Lung microvascular endothelial cell (primary cell): ENCODE measurements at regions not wholly inside any gene's neighbourhood (a gene's known extent, or its start where the extent isn't known, plus 50 kb on each side); places are given as distances from the start of the nearest gene placed in this dataset.
A peak's percentile ranks its signal among the peaks of the same experiment; 100 is the strongest.
"Not testable (repeated sequence)": the region's sequence is repeated elsewhere in the genome, so short reads cannot be mapped to it uniquely, and the experiment has no call there.

Experiments
- DNase-seq, 2 donors: peaks; one replicate each; pipeline versions ENCODE4 v3.0.0 to v3.0.0-alpha.2; 2010; ENCODE audit warnings: low read depth in 2 of 2

DNA sequence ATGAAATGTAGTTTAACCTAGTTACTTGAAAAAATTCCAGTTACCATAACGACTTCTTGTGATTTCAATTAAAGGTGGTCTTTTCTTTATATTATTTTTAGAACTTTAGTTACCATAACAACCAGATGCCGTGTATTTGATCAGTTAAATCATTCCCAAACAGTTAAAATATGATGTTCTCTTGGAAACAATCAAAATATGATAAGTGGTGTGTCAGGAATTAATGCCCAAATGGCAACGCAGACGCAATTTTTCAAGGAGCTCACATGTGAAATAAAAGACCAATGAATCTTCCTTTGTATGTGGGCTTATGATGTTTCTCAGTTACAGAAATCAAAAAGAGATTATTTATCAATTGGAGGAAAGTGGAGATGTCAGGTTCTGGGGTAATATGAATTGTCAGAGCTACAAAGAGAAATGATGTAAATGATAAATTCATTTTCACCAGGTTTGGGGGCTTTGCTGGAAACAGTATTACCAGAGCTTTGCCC lies 189.1 kb upstream of the PARD3B start:
- DNase-seq = no peak

- DNase-seq = no peak
These were observed 188.0 kb upstream of the PARD3B start for GRCh38 chr2:204357286-204357685.

DNA sequence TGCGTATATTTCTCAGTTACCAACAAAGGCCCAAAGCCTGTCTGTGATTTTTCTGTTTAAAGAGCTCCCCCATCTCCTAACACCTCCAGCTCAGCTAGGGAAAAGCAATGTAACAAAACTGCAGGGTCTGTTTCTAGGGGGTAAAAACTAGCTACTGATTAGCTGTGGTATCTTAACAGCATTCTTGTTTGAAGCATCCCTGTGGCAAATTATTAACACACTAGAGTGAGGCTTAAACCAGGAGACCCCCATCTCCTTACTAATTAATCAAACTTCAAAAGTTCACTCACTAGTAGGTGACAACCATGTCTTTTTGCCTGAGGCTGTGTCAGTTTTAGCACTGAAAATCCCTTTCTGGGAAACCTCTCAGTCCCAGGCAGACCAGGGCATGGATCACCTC lies 186.2 kb upstream of the PARD3B start:
- DNase-seq = no peak

DNA sequence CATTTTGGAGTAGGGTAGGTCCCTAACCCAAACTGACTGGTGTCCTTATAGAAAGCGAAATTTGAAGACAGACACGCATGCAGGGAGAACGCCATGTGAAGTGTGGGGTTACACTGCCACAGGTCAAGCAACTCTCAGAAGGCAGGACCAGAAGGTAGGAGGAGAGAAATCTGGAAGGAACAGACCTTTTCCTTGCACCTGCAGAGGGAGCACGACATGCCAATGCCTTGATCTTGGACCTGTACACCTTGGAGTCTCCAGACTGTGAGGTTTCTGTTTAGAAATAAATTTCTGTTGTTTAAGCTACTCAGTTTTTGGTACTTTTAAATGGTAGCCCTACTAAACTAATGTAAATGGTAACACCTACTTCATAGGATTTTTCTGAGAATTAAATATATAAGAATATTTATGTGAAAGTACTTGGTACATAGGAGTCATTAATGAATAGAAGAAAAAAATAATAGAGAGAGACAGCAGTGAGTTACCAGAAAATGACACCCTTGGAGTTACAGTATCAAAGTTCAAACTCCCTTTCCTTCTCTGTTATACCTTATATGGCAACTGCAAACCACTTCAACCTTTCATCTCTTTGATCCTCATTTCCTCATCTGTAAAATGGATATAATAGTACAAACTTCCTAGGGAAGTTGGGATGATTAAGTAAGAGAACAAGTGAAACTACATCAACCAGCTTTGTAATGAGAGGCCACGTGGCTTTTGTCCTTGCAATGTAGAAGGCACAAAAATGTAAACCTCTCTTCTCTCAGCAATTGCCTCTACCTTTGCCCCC lies 184.9 kb upstream of the PARD3B start:
- DNase-seq = no peak

- DNase-seq = no peak
These were observed 183.5 kb upstream of the PARD3B start for GRCh38 chr2:204361738-204362137.

- DNase-seq = no peak
These were observed 182.7 kb upstream of the PARD3B start for GRCh38 chr2:204362581-204362980.

DNA sequence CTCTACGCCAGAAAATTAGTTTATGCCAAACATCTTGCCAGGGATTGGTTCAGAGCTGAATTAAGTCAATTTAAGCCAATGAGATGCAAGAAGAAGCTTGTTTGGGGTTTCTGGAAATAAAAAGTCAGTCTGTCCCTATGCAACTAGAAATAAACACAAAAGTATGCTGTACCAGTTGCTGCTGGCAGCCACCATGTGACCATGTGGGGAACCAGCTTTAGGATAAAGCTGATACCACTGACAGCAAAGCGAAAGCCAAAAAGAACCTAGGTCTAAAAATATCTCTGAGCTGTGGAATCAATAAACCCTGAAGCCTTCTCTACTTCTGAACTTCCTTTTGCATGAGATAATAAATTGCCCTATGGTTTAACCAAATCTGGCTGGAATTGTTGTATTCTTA lies 181.8 kb upstream of the PARD3B start:
- DNase-seq = no peak

DNA sequence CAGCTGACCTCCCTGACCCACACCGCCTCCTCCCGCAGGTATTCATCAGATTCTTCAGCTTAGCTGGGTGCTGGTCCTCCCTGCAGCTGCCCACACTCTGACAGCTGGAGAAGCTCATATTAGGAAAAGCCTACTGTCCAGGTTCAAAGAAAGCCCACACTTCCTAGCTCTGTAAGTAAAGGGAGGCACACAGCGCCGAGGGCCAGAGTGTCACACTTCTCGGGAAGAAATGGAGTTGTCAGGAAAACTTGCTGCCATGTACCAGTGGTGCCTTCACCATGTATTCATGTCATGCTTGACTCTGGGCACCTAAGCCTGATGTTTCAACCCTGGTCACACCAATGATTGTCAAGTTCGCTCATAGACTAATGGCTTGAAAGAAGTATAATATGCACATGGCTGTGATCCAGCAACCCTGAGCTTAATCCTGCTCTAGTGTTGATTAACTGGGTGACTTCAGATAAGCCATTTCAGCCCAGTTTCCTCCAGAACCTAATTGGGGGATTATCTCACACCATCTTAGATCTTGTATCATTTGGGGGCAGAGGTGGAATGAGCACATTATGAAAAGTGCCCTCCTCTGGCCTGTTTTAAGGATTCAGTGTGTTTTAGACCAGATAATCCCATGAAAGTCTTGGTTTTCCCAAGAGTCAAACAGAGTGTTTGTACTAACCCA lies 180.3 kb upstream of the PARD3B start:
- no peak for DNase-seq

GRCh38 chr2:204365811-204366210 lies 179.5 kb upstream of the PARD3B start:
- peak in 1 of 2 donors; percentile 20 for DNase-seq

GRCh38 chr2:204367466-204367865 lies 177.8 kb upstream of the PARD3B start:
- DNase-seq = no peak

GRCh38 chr2:204370172-204370718 lies 175.0 kb upstream of the PARD3B start:
- DNase-seq = no peak

DNA sequence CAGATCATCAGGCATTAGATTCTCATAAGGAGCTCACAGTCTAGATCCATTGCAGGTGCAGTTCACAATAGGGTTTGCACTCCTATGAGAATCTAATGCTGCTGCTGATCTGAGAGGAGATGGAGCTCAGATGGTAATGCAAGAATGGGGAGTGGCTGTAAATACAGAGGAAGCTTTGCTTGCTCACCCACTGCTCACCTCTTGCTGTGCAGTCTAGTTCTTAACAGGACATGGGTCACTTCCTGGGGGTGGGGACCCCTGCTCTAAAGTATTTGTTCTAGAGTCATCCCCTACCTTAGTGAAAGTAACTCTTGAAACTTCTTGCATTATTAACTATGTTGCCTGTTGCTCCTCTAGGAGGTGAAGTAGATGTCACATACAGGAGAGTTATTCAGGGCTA lies 171.3 kb upstream of the PARD3B start:
- DNase-seq = peak in 1 of 2 donors; percentile 27

DNA sequence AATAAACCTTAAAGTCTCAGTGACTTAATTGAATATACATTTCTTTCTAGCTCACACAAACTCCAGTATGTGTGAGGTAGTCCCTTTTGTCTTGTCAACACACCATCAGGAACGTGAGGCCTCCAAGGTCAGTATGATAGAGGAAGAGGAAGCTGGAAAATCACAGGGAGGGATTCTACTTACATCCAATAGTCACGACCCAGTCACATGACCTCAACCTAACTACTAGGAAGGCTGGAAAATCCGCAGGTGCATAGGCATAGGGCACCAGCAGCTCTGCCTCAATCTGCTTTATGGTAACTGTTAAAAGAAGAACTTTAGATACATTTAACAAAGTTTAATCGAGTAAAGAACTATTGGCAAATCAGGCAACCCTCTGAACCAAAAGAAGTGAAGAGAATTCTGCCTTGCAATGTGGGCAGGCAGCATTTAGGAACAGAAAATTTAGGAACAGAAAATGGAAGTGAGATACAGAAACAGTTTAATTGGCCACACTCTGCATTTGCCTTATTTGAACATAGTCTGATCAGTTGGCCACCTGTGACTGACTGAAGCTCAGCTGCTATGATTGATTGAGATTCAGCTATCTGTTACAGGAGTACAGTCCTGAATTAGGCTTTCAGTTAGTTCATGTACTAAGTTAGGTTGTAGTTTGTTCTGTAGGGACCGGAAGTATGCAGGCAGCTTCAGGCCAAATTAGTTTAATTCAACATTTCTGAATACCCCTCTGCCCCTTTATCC lies 165.0 kb upstream of the PARD3B start:
- DNase-seq = peak in 1 of 2 donors; percentile 36

DNA sequence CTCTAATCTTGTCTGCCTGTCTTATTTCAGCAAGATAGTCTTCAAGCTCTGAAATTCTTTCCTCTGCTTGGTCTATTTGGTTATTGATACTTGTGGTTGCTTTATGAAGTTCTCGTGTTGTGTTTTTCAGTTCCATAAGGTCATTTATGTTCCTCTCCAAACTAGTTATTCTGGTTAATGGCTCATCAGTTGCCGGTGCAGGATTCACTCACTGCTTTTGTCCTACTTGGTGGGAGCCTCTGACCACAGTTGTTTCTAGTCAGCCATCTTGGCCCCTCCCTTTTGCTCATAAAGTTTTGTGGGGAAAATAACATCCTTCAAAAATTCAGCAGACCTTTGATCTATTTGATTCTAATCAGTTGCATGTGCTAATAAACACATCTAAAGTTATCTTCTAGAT lies 158.6 kb upstream of the PARD3B start:
- DNase-seq = no peak

DNA sequence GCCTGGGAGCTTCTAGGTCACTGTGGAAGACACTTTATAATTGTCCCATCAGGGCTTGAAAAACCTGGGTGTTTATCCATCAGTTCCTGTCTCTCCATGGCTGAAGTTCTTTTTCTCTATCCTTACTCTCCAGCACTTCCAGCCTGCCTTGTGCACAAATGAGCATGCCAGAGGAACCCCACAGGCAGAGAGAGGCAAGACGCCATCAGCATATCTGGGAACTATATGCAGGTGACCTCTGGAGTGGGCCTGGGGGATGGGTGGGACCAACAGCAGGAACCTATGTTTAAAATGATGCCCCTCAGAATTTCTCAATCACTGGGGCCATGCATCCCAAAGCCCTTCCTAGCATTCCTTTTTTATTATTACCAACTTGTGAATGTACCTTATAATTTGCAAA lies 156.2 kb upstream of the PARD3B start:
- no peak for DNase-seq

- no peak for DNase-seq
These were observed 155.4 kb upstream of the PARD3B start for GRCh38 chr2:204389856-204390255.

- no peak for DNase-seq
These were observed 149.7 kb upstream of the PARD3B start for GRCh38 chr2:204395539-204395938.

DNA sequence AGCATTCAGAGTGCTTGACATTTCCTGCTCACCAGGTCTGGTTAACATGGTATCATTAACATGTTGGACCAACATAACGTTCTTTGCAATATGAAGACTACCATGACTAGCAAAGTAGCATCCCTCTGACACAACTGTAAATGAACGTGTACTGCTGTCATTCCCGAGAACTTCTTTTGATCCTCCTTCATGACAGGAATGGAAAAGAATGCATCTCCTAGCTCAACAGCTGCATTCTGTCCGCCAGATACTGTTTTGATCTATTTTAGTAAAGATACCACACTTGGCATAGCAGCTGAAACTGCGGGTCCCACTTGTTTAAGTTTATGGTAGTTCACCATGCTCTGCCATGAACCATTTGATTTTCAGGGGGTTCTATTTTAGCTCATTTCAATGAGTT lies 144.2 kb upstream of the PARD3B start:
- no peak for DNase-seq

- DNase-seq = peak in 1 of 2 donors; percentile 51
These were observed 137.9 kb upstream of the PARD3B start for GRCh38 chr2:204407204-204408014.

GRCh38 chr2:204412782-204413181 lies 132.5 kb upstream of the PARD3B start:
- not testable (repeated sequence) for DNase-seq
